HG03064 (cell line): ENCODE measurements at regions not wholly inside any gene's neighbourhood (a gene's known extent, or its start where the extent isn't known, plus 50 kb on each side); places are given as distances from the start of the nearest gene placed in this dataset.

Experiments used
- ATAC-seq: cut with Tn5 transposase; IDR thresholded peaks from one replicate; pipeline ENCODE4 v1.9.1; 2021; ENCODE audit warnings: low read depth; ENCODE audit not compliant: unreplicated experiment

GRCh38 chr13:95444006-95444730 lies 108.4 kb upstream of the CLDN10 start:
- ATAC-seq = no peak

DNA sequence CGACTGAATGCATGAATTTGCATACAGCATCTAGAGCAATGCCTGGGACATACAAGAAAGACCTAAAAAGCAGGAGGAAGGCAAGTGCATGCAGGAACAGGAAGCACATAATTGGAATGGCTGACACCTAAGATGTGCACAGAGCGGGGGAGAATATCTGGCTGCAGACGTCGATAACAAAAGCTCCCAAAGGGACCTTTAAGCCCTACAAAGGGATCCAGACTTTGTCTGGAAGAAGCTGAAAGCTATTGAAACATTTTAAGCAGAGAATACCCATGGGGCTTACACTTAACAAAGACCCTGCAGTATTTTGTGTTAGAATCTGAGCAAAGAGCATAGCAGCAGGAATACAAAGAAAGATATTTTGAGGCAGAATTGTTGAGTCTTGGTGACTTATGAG lies 107.4 kb upstream of the CLDN10 start:
- no peak for ATAC-seq

DNA sequence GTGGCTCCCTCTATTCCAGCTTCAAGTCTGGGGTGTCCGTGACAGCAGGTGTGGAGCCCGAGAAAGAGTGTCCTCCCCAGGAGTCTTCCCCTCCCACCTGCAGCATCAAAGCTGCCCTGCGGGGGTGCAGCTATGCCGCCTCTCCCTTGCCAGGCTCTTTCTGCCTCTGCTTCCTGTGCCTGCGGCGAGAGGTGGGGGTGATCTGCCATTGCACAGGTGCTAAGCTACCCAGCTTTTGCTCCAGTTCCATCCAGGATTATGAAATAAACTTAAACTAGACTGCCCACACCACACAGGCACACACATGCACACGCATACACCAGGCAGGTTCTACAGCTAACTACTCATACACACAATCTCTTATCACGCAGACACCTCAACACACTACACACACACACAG lies 104.7 kb upstream of the CLDN10 start:
- ATAC-seq = no peak

GRCh38 chr13:95451656-95452055 lies 100.9 kb upstream of the CLDN10 start:
- no peak for ATAC-seq

GRCh38 chr13:95452375-95452774 lies 100.1 kb upstream of the CLDN10 start:
- ATAC-seq = no peak

DNA sequence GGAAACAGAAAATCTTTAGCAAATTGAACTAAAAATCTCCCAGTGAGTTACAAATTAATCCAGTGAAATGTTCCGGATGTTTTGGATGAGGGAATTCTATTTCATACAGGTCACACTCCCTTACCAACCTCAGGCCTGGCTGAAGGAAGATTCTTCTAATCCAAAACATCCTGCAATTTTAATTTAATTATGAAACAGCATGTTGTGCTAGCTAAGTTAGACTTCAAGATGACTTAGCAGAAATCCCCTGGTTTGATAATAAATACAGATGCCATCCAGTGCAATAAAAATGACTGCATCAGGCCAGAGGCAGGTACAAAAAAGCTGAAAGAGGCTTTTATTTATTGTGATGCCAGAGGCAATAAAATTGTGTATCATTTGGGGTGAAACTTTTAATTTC lies 96.7 kb upstream of the CLDN10 start:
- ATAC-seq = no peak

DNA sequence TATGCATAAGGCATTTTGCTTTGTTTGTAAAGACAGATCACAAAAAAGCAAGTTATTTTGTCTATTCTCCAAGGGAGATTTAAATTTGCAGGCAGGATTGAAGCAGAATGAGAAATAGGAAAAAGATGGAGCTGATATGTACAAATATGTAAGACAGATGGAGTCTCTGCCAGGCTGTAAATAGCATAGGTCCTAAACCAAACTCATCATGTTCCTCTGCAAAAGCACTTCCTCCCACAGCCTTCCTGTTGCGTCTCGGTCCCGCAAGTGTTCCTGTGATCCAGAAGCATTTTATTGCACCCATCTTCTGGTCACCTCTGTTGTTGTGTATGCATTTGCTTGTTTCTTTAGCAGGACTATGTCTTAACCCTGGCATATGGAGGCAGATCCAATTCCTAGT lies 95.7 kb upstream of the CLDN10 start:
- peak; percentile 13 for ATAC-seq

DNA sequence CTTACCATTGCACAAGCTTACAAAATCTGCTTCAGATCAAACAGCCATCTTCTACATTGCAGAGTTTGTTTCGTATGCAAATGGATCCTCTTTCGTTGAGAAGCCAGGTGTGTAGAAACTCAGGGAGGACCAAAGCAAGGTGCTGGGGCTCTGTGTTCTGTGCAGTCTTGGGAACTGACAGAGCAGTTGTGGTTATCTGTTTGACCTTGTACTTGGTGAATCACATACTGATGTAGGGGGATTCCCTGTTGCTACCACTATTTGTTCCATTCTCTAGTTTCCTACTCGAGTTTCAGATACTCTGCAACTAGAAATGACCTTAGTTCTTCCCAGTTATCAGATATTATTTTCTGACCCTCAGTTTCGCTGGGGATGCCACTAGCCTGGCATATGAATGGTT lies 95.2 kb upstream of the CLDN10 start:
- ATAC-seq = peak; percentile 99

DNA sequence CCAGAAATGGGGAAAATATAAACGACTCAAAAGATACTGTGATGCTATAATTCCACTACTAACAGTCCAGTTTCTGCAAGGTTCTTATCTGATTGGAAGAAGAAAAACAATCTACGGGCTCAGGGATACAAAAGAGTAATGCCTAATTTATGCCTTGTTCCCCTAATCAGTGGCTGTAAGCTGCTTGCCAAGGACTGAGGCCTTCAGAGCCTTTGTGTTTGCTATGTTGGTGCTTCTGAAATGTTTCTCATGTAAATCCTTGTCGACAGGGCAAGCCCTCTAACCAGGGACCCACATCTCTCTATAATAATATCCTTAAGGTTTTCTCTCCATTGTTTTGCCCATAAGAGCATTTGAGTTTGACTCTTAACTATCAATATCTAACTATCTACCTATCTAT lies 89.7 kb upstream of the CLDN10 start:
- no peak for ATAC-seq

GRCh38 chr13:95463531-95463930 lies 89.0 kb upstream of the CLDN10 start:
- no peak for ATAC-seq

- ATAC-seq = no peak
Measured at GRCh38 chr13:95470574-95471366, 81.8 kb upstream of the CLDN10 start.

DNA sequence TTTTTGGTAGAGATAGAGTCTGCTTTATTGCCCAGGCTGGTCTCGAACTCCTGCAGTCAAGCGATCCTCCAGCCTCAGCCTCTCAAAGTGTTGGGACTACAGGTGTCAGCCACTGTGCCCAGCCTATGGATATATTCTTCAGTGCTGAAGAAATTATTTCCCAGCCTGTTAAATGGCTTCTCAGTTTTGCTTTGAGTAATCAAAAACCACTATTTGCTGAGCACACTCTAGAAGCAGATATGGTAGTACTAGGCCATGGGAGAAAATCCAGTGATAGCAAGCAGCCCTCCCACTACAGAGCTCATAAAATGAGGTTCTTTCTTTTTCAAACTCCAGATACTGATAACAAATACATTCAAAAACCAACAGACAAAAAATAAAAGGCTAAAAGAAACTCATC lies 80.6 kb upstream of the CLDN10 start:
- no peak for ATAC-seq

GRCh38 chr13:95474992-95475391 lies 77.5 kb upstream of the CLDN10 start:
- no peak for ATAC-seq

DNA sequence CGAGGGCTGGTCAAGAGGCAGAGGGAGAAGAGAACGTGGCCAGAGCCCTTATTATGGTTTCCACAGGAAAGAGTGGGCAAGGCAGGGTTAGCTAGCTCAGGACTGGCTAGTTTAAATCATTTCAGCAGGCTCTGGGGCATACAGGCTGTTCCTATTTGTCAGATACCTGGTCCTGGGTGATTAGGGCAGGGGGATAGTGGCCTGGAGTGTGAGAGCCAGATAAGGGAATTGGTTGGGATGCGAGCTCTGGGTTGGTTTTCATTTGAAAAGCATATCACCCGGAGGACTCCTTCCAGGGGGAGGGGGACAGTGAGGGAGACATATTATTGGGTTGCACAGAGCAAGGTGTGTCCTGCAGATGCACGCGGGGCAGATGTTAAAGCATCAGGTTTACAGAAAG lies 75.3 kb upstream of the CLDN10 start:
- no peak for ATAC-seq

- peak; percentile 14 for ATAC-seq
Measured at GRCh38 chr13:95479731-95480130, 72.8 kb upstream of the CLDN10 start.

DNA sequence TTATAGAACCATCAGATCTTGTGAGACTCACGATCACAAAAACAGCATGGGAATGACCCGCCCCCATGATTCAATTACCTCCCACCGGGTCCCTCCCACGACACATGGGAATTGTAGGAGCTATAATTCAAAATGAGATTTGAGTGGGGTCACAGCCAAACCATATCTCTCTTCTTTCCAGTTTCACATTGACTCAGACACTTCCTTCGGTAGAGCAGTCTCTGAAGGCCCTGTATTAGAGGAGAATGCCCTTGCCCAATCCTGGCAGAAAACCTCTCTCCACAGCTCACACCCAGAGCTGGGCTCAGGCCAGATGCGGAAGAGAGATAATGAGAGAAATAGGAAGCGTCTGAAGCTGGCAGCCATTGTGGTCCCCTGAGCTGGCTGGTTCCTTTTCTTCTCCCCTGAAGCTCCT lies 72.4 kb upstream of the CLDN10 start:
- peak; percentile 69 for ATAC-seq

GRCh38 chr13:95480791-95481780 lies 71.4 kb upstream of the CLDN10 start:
- no peak for ATAC-seq

DNA sequence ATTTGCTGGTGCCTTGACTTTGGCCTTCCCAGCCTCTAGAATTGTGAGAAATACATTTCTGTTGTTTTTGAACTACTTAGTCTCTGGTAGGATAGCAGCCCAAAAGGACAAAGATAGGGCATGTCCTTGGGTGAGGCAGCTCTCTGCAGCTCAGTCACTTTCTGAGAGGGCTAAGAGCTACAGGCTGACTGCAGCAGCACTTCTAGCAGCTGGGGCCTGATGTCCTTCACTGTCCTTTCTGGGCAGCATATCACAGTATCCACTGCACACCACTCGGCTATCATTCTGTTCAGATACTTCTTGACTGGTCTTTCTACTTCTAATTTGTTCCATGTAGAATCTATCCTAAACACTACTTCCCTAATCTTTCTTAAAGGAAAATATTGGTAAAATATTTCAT lies 68.5 kb upstream of the CLDN10 start:
- no peak for ATAC-seq

GRCh38 chr13:95485045-95485517 lies 67.4 kb upstream of the CLDN10 start:
- no peak for ATAC-seq

GRCh38 chr13:95485518-95486144 lies 66.9 kb upstream of the CLDN10 start:
- ATAC-seq = no peak
